A673 (cell line): ENCODE measurements at regions not wholly inside any gene's neighbourhood (a gene's known extent, or its start where the extent isn't known, plus 50 kb on each side); places are given as distances from the start of the nearest gene placed in this dataset.

Experiments
- EZH2 ChIP-seq: fragments of 200-600 bp; sonication (generic); IDR thresholded peaks from 2 replicates; pipeline ENCODE4 v1.6.1; 2017; ENCODE audit warnings: borderline replicate concordance, low read depth, mild to moderate bottlenecking, mixed read lengths, antibody characterized with exemption, low read length; ENCODE audit not compliant: poor library complexity, severe bottlenecking
- TF ChIP-seq, protein P1 (sequence below): fragments of 300-800, 200-600 bp; sonication (generic); conservative IDR thresholded peaks from 2 replicates; pipeline ENCODE4 v1.5.1; 2017; ENCODE audit warnings: low read depth, mild to moderate bottlenecking, antibody characterized with exemption, low read length, moderate library complexity, mixed read lengths

DNA sequence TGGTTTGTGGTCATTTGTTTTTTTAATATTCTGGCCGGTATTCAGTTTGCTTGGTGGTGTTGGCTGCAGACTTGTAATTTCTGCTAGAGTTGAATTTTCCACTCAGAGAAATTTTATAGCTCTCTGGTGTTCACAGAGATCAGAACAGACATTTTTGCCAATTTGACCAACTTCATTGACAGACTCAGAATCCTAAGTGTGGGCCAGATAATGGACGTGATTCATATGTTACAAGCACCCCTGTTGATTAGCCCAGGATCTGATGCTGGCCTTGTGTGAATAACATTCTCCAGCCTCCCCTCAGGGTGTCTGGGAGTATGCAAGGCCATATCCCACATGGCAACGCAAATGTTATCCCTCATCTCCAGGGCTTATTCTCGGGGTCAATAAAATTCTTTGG, 283.8 kb downstream of the C7orf25 start:
- TF ChIP-seq, protein P1, sequence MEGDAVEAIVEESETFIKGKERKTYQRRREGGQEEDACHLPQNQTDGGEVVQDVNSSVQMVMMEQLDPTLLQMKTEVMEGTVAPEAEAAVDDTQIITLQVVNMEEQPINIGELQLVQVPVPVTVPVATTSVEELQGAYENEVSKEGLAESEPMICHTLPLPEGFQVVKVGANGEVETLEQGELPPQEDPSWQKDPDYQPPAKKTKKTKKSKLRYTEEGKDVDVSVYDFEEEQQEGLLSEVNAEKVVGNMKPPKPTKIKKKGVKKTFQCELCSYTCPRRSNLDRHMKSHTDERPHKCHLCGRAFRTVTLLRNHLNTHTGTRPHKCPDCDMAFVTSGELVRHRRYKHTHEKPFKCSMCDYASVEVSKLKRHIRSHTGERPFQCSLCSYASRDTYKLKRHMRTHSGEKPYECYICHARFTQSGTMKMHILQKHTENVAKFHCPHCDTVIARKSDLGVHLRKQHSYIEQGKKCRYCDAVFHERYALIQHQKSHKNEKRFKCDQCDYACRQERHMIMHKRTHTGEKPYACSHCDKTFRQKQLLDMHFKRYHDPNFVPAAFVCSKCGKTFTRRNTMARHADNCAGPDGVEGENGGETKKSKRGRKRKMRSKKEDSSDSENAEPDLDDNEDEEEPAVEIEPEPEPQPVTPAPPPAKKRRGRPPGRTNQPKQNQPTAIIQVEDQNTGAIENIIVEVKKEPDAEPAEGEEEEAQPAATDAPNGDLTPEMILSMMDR, result no peak
- no peak for TF ChIP-seq EZH2
